OCI-LY7 (cell line): ENCODE measurements at regions not wholly inside any gene's neighbourhood (a gene's known extent, or its start where the extent isn't known, plus 50 kb on each side); places are given as distances from the start of the nearest gene placed in this dataset.

Experiments
- EZH2phosphoT487 ChIP-seq: fragments of 200-600 bp; sonication (generic); IDR thresholded peaks from 2 replicates; pipeline ENCODE4 v1.6.1; 2018; ENCODE audit warnings: low read depth, borderline replicate concordance, mild to moderate bottlenecking, mixed run types, antibody characterized with exemption, low read length, moderate library complexity, mixed read lengths
- TF ChIP-seq, protein P1 (sequence below): fragments of 200-600 bp; sonication (generic); conservative IDR thresholded peaks from 2 replicates; pipeline ENCODE4 v1.5.1; 2014; ENCODE audit warnings: mild to moderate bottlenecking, antibody characterized with exemption, low read length, moderate library complexity, mixed read lengths

DNA sequence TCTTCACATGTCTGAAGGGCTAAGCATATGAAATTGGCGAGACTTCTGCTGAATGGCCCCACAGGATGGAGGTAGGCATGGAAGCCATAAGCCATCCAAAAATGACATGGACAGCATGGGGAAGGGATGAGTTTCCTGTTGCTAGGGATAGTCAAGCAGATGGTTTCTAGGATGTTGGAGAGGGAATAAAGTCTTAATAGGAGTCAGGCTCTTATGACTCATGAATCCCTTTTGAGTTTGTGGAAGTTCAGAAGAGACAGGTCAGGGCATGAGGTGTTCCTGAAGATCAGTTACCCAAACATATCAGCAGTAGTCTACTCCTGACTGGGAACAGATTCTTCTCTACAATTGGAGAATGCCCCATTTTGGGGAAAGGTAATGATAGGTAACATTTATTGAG, 243.9 kb downstream of the REEP3 start:
- no peak for TF ChIP-seq EZH2phosphoT487
- TF ChIP-seq, protein P1, sequence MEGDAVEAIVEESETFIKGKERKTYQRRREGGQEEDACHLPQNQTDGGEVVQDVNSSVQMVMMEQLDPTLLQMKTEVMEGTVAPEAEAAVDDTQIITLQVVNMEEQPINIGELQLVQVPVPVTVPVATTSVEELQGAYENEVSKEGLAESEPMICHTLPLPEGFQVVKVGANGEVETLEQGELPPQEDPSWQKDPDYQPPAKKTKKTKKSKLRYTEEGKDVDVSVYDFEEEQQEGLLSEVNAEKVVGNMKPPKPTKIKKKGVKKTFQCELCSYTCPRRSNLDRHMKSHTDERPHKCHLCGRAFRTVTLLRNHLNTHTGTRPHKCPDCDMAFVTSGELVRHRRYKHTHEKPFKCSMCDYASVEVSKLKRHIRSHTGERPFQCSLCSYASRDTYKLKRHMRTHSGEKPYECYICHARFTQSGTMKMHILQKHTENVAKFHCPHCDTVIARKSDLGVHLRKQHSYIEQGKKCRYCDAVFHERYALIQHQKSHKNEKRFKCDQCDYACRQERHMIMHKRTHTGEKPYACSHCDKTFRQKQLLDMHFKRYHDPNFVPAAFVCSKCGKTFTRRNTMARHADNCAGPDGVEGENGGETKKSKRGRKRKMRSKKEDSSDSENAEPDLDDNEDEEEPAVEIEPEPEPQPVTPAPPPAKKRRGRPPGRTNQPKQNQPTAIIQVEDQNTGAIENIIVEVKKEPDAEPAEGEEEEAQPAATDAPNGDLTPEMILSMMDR: no peak
